Hepatocyte (in vitro differentiated cells): ENCODE measurements at regions not wholly inside any gene's neighbourhood (a gene's known extent, or its start where the extent isn't known, plus 50 kb on each side); places are given as distances from the start of the nearest gene placed in this dataset.

ENCODE experiments used
- EZH2 ChIP-seq: fragments of 200-600 bp; sonication (generic); IDR thresholded peaks from 2 replicates; pipeline ENCODE4 v1.6.1; 2016; ENCODE audit warnings: antibody characterized with exemption, mild to moderate bottlenecking, borderline replicate concordance
- EZH2phosphoT487 ChIP-seq: fragments of 200-600 bp; sonication (generic); IDR thresholded peaks from one replicate; pipeline ENCODE4 v1.6.1; 2018; ENCODE audit warnings: antibody characterized with exemption, mild to moderate bottlenecking, low read depth, moderate library complexity; ENCODE audit not compliant: unreplicated experiment, severe bottlenecking
- TF ChIP-seq, protein P1 (sequence below): fragments of 200-600 bp; sonication (generic); IDR thresholded peaks from 2 replicates; pipeline ENCODE4 v1.5.1; 2016; ENCODE audit warnings: antibody characterized with exemption, mild to moderate bottlenecking; ENCODE audit not compliant: poor library complexity

DNA sequence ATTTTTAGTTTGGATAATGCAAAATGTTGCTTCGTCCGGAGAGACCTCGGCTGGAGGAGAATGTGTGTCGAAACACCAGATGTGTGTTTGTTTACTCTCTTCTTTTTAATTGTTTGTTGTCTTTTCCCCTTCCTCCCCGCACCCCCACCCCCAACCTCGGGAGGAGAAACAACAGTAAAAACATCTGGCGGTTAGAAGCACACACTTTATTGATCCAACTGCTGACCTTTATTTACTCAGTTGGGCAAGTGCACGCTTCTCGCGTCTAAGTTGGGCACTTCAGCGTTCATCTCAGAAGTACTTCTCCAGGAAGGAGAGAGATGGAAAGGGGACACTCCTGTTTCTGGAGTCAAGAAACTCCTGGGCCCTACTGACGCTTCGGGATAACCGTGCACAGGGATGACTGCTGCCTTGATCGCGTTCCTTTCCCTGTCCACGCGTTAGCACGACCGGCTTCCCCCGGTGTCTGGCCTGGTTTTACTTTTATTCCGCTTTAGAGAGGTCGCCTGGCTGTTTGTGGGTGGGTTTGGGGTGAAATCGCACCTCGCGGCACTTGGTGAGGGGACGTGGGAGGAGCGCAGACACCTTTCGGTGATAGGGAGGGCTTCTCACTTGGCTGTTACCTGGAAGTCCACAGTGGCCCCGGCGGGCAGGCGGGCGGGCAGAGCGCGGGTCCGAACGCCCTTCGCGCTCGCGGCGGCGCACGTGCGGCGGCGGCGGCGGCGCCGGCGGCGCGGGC, 168.3 kb upstream of the PPP1R3A start:
- TF ChIP-seq EZH2 (no peak), EZH2phosphoT487 (no peak)
- TF ChIP-seq, protein P1, sequence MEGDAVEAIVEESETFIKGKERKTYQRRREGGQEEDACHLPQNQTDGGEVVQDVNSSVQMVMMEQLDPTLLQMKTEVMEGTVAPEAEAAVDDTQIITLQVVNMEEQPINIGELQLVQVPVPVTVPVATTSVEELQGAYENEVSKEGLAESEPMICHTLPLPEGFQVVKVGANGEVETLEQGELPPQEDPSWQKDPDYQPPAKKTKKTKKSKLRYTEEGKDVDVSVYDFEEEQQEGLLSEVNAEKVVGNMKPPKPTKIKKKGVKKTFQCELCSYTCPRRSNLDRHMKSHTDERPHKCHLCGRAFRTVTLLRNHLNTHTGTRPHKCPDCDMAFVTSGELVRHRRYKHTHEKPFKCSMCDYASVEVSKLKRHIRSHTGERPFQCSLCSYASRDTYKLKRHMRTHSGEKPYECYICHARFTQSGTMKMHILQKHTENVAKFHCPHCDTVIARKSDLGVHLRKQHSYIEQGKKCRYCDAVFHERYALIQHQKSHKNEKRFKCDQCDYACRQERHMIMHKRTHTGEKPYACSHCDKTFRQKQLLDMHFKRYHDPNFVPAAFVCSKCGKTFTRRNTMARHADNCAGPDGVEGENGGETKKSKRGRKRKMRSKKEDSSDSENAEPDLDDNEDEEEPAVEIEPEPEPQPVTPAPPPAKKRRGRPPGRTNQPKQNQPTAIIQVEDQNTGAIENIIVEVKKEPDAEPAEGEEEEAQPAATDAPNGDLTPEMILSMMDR = no peak
